Hepatocyte (in vitro differentiated cells): ENCODE measurements at regions not wholly inside any gene's neighbourhood (a gene's known extent, or its start where the extent isn't known, plus 50 kb on each side); places are given as distances from the start of the nearest gene placed in this dataset.

Experiments used
- EZH2 ChIP-seq: fragments of 200-600 bp; sonication (generic); IDR thresholded peaks from 2 replicates; pipeline ENCODE4 v1.6.1; 2016; ENCODE audit warnings: antibody characterized with exemption, mild to moderate bottlenecking, borderline replicate concordance
- EZH2phosphoT487 ChIP-seq: fragments of 200-600 bp; sonication (generic); IDR thresholded peaks from one replicate; pipeline ENCODE4 v1.6.1; 2018; ENCODE audit warnings: antibody characterized with exemption, mild to moderate bottlenecking, low read depth, moderate library complexity; ENCODE audit not compliant: unreplicated experiment, severe bottlenecking

DNA sequence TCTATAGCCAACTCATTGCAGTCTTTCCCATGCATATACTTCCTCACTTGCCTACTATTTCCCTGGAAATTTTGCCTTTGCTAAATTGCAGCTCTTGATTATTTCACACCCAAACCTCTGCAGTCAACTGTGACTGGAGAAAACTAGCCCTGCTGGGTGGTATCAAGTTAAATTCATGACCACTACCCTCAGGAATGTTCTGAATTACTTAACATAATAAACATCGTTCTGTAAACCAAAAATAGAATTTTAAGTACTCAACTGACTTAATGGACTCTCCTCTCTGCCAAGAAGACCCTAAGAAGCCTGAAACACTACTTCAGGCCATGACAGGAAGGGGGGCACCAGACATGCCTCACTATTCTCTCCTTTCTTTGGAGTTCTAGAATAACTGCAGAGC, 1278.0 kb upstream of the GBE1 start:
- TF ChIP-seq EZH2 (no peak), EZH2phosphoT487 (no peak)
